Germinal center (tissue), 1 donor: ENCODE measurements at regions not wholly inside any gene's neighbourhood (a gene's known extent, or its start where the extent isn't known, plus 50 kb on each side); places are given as distances from the start of the nearest gene placed in this dataset.

Experiments
- DNase-seq: peaks from one replicate; pipeline ENCODE4 v3.0.0; 2012; ENCODE audit warnings: mixed read lengths, low spot score

DNA sequence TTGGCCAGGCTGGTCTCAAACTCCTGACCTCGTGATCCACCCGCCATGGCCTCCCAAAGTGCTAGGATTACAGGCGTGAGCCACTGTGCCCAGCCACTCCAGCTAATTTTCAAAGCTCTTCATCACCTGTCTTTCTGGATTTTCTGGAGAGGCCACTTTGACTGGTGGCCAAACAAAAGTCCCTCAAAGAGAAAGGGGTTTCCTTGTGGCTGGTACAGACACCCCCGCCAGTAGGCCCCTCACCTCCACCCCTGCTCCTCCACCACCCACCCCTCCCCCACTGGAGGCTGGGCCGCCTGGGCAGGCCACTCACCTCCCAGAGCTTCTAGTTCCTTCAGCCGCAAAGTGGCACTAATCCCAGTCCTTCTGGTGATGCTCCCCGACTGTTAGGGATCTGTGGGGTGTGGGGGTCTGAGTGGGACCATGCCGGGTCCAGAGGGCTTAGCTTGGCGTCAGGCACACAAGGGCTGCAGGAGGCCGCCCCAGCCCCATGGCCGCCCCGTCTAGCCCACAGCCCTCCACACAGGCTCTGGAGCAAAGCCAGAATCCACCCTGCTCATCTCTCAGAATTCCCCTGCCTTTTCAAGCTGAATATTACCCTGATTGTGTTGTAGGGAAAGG, 182.0 kb upstream of the IER5L start:
- no peak for DNase-seq

DNA sequence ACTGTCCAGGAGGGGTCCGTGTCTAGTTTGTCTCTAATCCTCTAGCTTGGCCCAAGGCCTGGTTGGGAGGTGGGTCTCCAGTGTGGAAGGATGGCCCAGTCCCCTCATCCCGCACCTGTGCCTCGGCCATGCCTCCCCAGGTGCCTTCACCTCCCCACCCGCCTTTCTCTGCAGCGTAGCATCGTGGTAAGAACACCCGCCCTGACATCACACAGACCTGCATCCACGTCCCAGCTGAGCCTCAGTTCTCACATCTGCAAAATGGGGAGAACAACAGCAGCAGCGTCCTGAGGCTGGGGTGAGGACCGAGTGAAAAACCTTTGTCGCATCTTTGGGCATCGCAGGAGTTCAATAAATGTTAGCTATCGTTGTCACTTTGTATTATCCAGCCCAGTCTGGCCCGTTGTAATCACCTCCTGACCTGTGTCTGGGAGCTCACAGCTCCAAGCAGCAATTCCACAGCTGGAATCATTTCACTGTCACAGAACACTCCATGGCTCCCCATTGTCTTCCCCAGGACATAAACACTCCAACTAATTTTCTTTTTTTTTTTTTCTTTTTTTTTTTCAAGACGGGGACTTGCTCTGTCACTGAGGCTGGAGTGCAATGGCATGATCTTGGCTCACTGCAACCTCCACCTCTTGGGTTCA, 181.2 kb upstream of the IER5L start:
- DNase-seq = no peak

DNA sequence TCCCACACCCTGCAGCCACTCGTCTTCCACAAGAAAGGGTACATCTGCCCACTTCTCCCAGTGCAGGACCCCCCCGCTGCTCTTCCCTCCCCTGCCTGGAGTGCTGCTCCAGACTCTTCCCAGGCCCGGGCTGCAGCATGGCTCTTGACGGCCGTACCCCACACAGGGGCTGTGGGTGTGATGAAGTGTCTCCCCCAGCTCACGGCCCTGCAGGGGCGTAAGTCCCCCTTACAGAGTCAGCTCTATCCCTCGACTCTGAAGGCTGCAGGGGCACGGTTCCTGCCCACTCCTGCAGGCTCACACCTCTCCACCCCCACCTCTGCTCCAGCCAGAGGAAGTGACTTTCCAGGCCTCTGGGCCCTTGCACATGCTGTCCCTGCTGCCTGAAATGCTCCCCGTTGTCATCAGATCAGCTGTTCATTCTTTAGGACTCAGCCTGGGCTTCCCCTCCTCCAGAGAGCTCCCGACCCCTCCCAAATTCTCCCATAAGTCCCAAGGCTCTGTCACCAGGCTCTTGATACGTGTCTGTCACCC, 180.6 kb upstream of the IER5L start:
- DNase-seq = no peak

DNA sequence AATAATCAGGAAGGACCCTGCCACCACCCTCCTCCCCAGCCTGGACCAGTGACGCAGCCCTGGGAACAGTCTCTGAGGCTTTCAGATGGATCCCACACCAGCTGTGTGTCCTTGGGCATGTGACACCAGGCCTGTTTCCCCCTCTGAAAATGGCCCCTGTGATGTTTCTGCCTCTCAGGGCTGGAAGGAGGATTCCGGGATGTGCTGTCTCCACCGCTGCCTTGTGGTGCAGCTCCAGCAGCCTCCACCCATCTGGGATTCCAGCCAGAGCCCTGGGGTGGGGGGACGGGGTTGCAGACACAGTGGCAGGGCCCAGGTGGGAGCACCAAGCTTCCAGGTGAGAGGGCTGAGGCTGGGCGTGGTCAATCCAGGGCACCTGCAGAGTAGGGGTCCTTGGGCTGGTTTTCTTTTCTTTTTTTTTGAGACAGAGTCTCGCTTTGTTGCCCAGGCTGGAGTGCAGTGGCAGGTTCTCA, 179.7 kb upstream of the IER5L start:
- DNase-seq = no peak

DNA sequence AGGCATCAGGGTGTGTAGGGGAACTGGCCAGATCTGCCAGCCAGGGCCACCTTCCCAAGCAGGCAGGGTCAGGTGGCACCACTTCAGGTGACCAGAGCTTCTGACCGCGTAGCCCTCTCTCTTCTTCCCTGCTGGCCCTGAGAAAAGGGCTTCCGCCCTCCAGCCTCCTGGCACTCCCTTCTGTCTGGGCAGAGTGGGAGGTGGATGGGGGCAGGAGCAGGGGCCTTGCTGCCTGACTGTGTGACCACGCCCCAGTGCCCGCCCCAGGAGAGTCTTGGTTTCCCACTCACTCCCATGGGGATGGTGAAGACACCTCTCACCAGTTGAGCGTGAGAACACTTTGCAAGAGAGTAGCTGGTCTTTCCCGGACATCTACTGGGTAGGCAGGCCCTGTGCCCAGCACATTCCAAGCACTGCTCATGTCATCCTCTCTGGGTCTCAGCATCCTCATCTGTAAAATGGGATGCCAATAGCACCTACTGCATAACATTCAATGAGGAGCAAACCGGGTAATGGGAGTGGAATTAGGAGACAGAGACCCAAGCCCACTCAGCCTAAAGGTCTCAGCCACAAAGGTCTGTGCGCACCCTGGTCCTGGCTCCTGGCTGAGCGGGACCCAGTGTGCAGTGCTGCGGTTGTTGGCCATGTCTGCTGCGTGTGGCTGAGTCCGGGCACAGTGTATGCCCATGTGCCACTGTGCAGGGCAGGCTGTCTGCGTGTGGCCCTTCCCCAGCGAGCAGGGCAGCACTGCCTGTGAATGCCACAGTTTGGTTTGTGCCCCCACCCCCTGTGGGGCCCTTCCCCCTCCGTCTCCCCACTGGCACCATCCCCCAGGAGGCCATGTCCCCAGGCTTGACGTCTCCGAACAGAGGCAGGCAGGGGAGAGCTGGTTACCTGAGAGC, 179.1 kb upstream of the IER5L start:
- no peak for DNase-seq

DNA sequence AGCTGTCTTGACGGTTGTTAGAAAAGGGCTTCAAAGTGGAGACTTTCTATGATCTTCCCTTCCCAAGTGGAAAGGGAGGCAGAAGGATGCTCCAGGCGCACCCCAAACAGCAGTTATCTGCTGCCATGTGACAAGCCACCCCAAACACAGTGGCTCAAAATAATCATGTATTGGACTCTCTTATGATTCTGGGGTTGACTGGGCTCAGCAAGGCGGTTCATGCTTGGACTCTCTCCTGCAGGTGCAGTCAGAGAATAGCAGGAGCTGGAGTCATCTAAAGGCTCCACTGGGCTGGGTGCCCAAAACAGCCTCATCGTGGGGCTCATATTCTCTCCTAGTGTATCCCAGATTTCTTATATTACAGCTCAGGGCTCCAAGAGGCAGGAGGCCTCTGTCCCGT, 177.6 kb upstream of the IER5L start:
- no peak for DNase-seq

DNA sequence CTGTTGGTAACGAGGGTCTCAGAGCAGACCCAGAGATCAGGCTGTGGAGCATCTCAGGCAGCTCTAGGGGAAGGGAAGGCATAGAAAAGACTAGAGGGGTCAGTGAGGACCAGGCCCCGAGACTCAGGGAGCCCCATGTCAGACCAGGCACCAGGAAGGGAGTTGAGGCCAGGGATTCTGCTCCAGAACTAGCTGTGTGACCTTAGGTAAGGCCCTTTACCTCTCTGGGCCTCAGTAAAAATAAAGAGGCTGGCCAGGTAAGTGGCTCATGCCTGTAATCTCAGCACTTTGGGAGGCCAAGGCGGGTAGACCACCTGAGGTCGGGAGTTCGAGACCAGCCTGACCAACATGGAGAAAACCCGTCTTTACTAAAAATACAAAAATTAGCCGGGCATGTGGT, 176.4 kb upstream of the IER5L start:
- DNase-seq = no peak

DNA sequence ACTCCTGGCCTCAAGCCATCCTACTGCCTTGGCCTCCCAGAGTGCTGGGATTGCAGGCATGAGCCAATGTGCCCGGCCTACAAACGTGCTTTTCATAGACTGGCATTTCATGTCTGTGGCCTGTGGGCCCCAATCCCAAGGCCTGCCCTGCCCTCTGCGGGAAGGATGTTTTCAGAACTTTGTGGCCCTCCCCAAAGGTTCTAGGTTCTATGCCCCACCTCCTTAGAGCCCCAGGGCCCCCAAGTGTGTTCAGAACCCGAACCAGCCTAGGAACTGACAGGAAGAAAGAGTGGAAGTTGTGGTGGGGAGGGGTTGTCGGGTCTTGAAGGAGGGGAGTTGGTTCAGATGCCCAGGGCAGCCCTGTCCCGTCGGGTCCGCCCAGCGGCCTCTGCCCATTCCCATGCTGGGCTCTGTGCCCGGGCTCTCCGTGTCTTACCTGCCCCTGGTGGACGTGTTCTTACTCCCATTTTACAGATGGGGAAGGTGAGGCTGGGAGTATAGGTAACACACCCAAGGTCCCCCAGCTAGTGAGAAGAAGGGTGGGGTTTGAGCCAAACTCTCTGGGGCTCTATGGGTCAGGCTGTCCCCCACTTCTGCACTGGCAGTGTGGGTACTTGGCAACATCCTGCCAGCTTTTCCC, 175.8 kb upstream of the IER5L start:
- DNase-seq = no peak

DNA sequence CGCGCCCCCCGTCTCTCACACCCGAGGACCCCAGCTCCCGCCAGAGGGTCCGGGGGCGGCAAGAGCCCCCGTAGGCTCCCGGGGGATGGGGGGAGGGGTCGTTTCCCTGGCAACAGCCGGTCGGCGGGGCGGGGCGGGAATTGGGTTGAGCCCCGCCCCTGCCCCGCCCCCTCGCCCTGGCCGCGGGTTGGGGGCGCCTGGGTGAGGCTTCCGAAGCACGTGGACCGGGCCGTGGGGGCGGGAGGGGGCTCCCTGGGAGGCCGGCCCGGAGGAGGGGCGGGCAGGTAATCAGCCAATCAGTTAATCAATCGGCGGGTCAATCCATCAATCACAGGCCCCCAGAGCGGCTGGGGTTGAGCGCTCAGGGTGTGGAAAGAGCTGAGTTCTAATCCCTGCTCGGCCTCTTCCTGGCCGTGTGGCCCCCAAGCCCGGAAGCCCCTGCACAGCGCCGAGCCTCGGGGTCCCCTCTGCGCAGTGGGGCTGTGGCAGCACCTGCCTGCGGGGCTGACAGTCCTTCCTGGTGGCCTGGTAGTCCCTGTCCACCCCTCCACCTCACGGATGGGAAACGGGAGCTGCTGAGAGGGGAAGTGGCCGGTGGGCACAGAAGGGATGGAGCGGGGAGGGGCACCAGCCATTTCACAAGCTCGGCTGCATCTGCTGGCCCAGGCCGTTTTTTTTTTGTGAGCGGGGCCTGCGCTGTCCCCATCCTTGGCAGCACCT, 174.2 kb upstream of the IER5L start:
- no peak for DNase-seq

DNA sequence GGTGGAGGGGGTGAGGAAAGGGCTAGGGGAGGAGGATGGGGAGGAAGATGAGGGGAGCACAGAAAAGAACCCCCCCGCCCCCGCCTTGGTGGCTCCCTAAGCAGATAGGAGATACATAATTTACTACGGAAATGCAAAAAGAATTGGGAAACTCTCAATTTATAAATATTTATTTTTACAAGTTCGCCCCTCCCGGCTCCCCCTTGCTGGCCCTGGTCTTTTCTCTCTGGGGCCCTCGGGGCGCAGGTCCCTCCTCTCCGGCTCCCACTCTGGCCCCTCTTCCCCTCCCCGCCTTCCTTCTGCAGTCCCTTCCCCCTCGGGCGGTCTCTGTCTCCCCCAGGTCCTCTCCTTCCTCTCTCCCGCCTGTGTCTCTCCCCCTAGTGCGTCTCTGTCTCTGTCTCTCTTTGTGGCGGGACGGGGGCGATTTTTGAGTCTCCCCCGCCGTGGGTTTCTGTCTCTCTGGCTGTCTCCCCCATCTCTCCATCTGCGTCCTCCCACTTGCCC, 173.6 kb upstream of the IER5L start:
- no peak for DNase-seq

DNA sequence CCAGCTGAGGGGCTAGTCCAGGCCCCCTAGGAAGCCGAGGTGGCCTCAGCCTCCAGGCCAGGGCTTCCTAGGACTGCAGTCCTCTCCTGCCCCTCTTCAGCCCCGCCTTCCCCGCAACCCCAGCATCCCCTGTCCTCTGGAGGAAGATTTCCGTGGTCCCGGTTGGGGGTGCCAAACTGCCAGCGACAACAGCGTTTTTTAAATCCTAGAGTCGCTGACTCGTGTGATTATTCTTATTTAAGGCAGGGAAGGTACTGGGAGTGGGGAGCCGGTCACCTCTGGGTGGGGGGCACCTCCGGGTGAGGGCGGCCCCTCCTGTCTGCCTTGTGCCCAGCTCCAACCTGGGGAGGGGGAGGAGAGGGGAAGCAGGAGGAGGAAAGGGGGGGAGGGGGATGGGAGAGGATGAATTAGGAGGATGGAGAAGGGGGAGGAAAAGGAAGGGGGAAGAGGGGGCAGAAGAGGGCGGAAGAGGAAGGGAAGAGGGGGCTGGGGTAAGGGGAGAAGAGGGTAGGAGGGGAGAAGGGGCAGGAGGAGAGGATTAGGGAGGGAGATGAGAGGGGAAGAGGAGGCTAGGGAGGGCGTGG, 173.1 kb upstream of the IER5L start:
- DNase-seq = no peak

DNA sequence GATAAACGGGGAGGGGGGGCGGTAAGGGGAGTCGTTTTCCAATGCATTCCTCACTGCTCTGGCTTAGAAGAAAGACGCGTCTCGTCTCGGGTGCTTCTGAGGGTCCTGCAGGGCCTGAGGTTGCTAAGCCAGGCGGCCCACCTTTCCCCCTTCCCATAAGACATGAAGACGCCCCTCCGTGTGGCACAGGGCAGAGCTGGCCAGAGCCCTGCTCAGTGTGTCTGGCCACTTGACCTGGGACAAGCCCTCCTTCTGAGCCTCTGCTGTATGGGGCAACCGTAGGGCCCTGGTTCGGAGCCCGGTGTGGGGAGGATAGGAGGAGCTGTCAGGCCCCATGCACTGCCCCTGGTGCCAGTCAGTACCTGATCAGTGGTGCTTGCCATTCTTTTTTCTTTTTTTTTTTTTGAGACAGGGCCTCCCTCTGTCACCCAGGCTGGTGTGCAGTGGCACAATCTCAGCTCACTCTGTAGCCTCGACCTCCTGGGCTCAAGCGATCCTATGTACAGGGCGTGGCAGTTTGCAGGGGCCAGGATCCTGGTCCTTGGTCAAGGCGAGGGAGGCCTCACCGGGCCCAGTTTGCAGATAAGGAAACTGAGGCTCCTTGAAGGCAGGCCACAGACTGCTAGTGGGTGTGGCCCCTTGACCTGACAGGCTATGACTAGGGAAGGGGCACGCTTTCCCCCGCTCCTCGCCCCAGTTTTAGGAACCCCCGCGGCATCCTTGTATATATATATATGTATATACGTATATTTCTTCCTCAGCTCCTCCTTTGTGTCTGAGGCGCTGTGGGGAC, 172.3 kb upstream of the IER5L start:
- DNase-seq = no peak

DNA sequence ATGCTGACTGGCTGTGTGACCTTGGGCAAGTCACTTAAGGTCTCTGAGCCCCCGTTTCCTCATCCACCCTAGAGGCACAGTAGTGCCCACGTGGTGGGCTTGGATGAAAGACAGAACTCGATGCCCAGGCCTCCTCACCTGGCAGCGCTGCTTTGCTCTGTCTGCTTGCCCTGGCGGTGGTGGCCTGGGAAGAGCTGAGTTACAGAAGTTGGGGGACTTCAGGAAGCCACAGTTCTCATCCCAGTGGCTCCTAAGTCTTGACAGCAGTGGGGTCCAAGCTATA, 171.5 kb upstream of the IER5L start:
- no peak for DNase-seq

DNA sequence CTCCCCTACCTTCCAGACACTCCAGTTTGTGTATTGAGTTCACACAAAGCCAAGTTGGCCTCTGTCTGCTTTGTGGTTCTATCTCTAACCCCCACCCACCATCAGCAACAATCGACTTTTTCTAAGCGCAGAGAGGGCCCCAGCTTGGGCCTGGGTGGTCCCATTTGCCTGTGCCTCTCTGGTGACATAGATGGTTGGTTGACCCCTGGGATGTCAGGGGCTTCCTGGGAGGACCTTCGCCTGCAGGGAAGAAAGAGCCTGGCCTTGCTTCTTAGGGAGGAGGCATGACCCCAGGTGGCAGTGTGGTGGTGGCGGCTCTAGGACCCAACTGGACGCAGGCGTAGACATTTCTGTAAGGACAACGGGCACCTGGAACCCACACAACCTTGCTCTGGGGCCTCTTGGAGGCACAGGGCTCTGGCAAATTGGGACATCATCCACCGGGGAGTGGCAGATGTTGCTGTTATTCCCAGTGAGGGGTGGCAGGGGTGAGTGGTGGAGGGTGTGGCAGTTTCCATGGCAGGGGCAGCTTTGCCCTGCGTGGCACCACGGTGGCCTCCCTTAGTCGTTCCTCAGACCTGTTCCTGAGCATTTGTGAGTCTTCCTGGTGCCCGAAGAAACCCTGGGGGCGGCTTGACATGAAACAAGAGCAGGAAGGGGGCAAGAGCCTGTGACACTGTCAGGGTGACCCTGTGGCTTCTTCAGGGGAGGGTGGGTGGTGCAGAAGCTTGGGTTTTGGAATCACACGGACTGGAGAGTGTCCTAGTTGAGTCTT, 171.0 kb upstream of the IER5L start:
- no peak for DNase-seq

DNA sequence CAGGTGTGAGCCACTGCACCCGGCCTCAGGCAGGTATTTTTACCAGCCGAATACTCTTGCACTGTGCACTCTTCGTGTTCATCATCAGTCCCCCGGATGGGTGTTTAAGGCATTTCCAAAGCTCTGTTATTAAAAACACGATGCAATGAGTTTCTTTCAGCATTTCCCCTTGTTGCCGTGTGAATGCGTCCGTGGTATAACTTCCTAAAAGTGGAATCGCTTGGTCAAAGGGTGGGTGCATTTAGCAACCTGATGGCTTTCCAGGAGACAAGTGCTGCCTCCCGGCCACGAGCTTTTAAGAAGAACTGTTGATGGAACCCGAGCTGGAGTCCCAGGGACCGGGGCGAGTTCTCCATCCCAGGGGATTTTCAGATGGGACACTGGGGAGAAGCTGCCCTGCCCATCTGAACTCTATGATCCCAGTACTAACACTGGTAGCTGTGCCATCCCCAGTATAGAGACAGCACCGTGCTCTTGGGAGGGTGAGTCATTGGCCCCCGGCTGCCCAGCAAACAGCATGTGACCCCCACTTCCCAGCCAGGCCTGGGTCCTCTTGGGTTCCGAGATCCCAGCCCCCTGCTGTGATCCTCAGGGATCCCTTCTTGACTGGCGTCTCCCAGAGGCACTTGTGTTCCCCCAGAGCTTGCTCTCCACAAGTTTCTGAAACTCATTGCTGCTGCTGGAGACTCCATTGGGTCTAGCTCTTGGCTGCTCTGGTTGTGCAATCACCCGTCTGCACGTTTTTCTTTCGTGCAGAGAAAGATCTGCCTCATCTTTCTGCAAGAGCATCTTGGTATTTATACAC, 169.5 kb upstream of the IER5L start:
- no peak for DNase-seq

DNA sequence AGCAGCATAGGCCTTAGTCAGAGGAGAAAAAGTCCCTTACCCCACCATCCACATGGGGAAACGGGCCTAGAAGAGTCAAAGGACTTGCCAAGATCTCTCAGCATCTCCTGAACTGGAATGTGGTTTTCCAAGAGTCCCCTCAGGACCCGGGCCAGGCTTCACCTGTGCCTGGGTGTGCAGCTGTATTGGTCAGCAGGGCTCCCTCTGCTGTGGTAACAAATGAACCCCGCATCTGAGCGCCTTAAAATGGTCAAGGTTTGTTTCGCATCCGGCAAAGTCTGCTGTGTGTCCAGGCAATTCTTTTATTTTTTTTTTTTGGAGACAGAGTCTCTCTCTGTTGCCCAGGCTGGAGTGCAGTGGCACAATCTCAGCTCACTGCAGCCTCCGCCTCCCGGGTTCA, 168.0 kb upstream of the IER5L start:
- no peak for DNase-seq

DNA sequence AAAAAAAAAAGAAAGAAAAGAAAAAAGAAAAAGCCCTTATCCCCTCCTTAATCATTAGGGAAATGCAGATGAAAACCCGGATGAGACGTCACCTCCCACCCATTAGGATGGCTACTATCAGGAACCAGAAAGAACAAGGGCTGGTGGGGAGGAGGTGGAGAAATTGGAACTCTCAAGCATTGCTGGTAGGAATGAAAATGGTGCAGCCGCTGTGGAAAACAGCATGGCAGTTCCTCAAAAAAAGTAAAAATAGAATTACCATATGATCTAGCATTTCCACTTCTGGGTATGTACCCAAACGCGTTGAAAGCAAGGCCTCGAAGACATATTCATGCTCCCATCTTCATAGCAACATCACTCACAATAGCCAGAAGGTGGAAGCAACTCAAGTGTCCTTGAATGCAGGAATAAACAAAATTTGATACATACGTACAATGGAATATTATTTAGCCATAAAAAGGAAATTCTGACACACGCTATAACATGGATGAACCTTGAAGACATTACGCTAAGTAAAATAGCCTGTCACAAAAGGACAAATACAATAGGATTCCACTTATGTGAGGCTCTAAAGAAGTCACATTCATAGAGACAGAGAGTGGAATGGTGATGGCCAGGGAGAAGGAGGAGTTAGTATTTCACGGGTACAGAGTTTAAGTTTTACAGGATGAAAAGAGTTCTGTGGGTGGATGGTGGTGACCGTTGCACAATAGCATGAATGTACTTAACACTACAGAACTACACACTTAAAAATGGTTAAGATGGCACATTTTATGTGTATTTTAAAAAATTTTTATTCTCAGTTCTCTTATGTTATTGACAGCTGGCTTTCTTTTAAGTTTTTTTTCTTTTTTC, 166.8 kb upstream of the IER5L start:
- DNase-seq = no peak
